Kidney epithelial cell (primary cell): ENCODE measurements at regions not wholly inside any gene's neighbourhood (a gene's known extent, or its start where the extent isn't known, plus 50 kb on each side); places are given as distances from the start of the nearest gene placed in this dataset.

Experiments
- DNase-seq: peaks from one replicate; pipeline ENCODE4 v3.0.0-alpha.2; 2010; ENCODE audit warnings: low read depth
- H3K27me3 ChIP-seq: 2 replicates; pipeline ENCODE4 v1.6.0; 2011; ENCODE audit warnings: low read length; ENCODE audit not compliant: control insufficient read depth, insufficient read depth
- H3K36me3 ChIP-seq: 2 replicates; pipeline ENCODE4 v1.5.1; 2011; ENCODE audit warnings: low read length; ENCODE audit not compliant: control insufficient read depth, insufficient read depth
- H3K4me3 ChIP-seq: 2 replicates; pipeline ENCODE4 v1.5.1; 2011; ENCODE audit warnings: low read depth, mild to moderate bottlenecking, control low read depth, low read length
- TF ChIP-seq, protein P1 (sequence below): IDR thresholded peaks from 2 replicates; pipeline ENCODE4 v1.5.1; 2011; ENCODE audit warnings: mild to moderate bottlenecking, moderate library complexity, low read length, control low read depth, inconsistent platforms; ENCODE audit not compliant: insufficient read depth, poor library complexity, severe bottlenecking

DNA sequence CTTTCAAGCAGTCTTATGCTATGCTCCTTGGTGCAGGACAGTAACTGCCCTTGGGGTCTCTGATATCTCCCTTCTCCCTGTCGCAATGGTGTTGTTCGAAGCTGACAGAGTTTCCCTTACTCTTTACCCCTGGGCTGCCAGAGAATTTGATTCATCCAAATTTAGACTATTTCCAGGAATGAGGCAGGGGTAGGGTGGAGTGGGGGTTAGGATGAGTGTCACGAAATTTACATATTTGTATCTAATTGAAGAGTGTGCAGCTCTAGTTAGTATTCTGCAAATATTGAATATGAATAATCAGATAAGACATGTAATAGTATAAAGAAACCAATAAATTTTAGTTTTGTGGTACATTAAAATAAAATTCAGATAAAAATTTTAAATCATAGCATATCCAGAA lies 140.0 kb upstream of the LMO4 start:
- H3K4me3 ChIP-seq, result no peak overlapping the region
- TF ChIP-seq, protein P1, sequence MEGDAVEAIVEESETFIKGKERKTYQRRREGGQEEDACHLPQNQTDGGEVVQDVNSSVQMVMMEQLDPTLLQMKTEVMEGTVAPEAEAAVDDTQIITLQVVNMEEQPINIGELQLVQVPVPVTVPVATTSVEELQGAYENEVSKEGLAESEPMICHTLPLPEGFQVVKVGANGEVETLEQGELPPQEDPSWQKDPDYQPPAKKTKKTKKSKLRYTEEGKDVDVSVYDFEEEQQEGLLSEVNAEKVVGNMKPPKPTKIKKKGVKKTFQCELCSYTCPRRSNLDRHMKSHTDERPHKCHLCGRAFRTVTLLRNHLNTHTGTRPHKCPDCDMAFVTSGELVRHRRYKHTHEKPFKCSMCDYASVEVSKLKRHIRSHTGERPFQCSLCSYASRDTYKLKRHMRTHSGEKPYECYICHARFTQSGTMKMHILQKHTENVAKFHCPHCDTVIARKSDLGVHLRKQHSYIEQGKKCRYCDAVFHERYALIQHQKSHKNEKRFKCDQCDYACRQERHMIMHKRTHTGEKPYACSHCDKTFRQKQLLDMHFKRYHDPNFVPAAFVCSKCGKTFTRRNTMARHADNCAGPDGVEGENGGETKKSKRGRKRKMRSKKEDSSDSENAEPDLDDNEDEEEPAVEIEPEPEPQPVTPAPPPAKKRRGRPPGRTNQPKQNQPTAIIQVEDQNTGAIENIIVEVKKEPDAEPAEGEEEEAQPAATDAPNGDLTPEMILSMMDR, result no peak
- H3K27me3 ChIP-seq, result no peaks in the 10 kb centered on the region
- H3K36me3 ChIP-seq, result no peaks in the 10 kb centered on the region
- DNase-seq, result no peak

DNA sequence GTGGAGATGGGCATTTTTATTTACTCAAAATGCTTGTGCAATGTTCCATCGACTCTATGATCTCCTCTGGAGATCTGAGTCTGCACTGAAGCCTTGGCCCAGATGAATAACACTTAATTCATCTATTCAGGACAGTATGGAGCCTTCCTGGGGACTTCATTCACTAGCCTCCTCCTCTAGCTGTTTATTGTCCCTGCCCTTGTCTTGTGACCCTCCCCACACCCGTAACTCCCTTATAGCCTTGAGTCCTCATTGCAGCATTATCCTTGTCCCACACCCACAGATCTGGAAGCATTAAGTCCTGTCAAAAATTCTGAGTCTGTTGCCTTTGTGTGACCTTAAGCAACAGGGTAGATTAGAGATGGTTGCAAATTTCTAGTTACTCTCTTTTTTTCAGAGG lies 138.3 kb upstream of the LMO4 start:
- TF ChIP-seq, protein P1, result no peak
- Histone ChIP-seq H3K27me3 (no peaks in the 10 kb centered on the region), H3K4me3 (no peak overlapping the region)

DNA sequence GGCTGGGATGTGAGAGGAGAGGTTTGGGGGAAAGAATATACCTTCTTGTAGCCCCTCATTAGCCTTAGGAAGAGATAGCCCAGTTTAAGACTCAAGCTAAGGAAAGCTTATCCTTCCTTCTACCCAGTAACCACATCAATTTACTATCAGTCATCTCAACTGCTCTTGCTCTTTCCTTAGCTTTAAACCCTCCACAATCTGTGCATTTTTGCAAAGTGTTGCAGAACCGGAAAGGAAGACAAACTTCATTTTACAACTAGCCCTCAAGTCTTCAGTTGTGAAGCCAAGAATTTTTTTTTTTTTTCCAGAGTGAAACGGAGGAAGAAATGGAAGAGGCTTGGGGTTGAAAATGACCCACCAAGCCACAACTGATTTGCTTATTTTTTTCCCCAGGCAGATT lies 137.0 kb upstream of the LMO4 start:
- DNase-seq, result no peak
- TF ChIP-seq, protein P1, result no peak
- Histone ChIP-seq H3K4me3 (no peak overlapping the region), H3K36me3 (no peaks in the 10 kb centered on the region), H3K27me3 (no peaks in the 10 kb centered on the region)

More for the DNA sequence above, 138.3 kb upstream of the LMO4 start:
- no peaks in the 10 kb centered on the region for H3K36me3 ChIP-seq
- no peak for DNase-seq

DNA sequence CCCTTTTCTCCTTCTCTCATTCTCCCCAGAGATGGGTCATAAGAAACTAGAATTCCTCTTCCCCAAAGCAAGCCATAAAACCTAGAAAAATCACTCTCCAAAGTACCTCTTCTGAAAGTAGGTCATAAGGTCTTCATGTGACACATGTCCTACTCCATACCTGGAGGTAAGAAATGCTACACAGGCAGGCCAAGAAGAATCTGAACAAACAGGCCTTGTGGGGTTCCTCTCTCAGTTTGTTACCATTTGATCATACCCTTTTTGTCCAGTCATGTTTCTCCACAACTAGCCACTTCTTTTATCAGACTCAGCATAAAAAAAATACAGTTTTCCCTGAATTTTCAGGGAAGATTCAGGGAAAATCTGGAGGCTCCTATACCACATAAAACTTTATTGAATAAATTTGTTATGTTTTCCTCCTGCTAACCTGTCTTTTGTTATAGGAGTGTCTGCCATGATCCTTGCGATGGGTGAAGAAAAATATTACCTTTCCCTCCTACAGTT lies 134.4 kb upstream of the LMO4 start:
- Histone ChIP-seq H3K4me3 (no peak overlapping the region), H3K36me3 (no peaks in the 10 kb centered on the region), H3K27me3 (no peaks in the 10 kb centered on the region)
- TF ChIP-seq, protein P1, result no peak
- no peak for DNase-seq

DNA sequence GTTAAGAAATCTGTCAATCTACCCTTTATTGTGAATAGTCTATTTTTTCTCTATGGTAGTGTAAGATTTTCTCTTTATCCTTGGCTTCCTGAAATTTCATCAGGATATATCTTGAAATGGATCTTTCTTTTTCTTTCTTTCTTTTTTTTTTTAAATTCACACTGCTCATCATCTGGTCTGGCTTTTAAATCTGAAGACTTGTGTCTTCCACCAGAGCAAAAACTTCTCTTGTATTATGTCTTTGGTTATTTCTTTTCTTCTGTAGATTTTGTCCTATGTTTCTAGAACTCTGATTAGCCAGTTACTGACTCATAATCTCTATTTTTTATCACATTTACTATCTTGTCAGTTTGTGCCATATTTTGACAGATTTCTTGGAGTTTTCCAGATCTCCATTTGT lies 133.8 kb upstream of the LMO4 start:
- Histone ChIP-seq H3K36me3 (no peaks in the 10 kb centered on the region), H3K4me3 (no peak overlapping the region), H3K27me3 (no peaks in the 10 kb centered on the region)
- no peak for DNase-seq
- TF ChIP-seq, protein P1, result no peak

DNA sequence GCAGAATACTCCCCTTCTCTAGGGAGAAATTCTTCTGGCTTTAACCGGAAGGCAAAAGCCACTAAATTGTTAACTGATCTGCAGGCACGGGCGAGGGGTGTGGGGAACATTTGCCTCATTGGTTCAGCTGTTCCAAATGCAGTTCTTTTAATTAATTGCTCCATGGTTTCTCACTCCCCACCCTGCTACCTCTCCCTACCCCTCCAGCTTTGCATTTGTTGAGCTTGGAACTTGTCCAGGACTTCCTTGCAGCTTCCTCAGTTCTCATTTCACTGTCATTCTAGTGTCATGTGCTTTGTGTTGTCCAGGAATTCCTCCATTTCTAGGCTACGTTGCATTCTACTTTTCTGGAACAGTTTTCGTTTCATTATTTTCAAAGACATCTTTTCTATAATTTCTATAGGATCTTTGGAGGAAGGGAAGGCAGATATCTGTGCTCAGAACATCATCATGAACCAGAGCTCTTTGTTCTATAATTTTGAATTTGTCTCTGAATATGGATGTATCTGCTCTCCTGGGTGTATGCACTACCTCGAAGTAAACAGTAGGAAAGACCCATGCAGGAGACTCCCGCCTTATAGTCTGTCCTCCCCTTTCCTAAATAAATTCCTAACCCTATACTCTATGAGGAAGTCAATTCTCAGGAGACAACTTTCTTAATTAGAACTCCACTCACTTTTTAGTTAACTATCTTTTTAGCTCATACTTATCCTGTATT lies 132.4 kb upstream of the LMO4 start:
- TF ChIP-seq, protein P1, result no peak
- H3K36me3 ChIP-seq, result no peaks in the 10 kb centered on the region
- no peaks in the 10 kb centered on the region for H3K27me3 ChIP-seq
- DNase-seq, result no peak
- H3K4me3 ChIP-seq, result no peak overlapping the region
